OCI-LY7 (cell line): ENCODE measurements at regions not wholly inside any gene's neighbourhood (a gene's known extent, or its start where the extent isn't known, plus 50 kb on each side); places are given as distances from the start of the nearest gene placed in this dataset.

Experiments used
- BruUV-seq: library from RNA; stranded (reverse); fragments of 400-500 nt; replicated peaks from 2 replicates; lab custom pipeline; 2021; lab: Mats Ljungman, UMichigan
- CTCF ChIA-PET: fragments of 300-600 bp; sonication (Branson Sonifier 250); formaldehyde crosslinking; loops from one replicate; lab custom pipeline; 2022; ENCODE audit warnings: antibody characterized with exemption; ENCODE audit not compliant: unreplicated experiment; lab: Charles Lee
- POLR2A ChIA-PET: fragments of 300-600 bp; sonication (Branson Sonifier 250); formaldehyde crosslinking; loops from one replicate; lab custom pipeline; 2022; ENCODE audit warnings: antibody characterized with exemption; lab: Charles Lee
- DNase-seq: peaks from one replicate; pipeline ENCODE4 v3.0.0-alpha.2; 2015; ENCODE audit warnings: low spot score
- H2AFZ ChIP-seq: fragments of 200-600 bp; sonication (generic), shearing (Covaris generic); 2 replicates; pipeline ENCODE4 v1.6.1; 2014; ENCODE audit warnings: mild to moderate bottlenecking, antibody characterized with exemption, low read length, moderate library complexity
- H3K27ac ChIP-seq: fragments of 200-600 bp; sonication (generic); 2 replicates; pipeline ENCODE4 v1.5.1; 2014; ENCODE audit warnings: mixed run types, low read depth, mild to moderate bottlenecking, moderate library complexity, low read length, inconsistent platforms; ENCODE audit not compliant: poor library complexity, severe bottlenecking
- H3K36me3 ChIP-seq: fragments of 200-600 bp; sonication (generic); 2 replicates; pipeline ENCODE4 v1.6.1; 2014; ENCODE audit warnings: mild to moderate bottlenecking, antibody characterized with exemption, low read length, moderate library complexity, mixed read lengths; ENCODE audit not compliant: insufficient read depth
- H3K4me1 ChIP-seq: fragments of 200-600 bp; sonication (generic); 2 replicates; pipeline ENCODE4 v1.5.1; 2014; ENCODE audit warnings: mild to moderate bottlenecking, low read length; ENCODE audit not compliant: insufficient read depth, poor library complexity, severe bottlenecking
- H3K4me2 ChIP-seq: fragments of 200-600 bp; sonication (generic); 2 replicates; pipeline ENCODE4 v1.6.1; 2014; ENCODE audit warnings: mild to moderate bottlenecking, low read length
- H3K4me3 ChIP-seq: fragments of 200-600 bp; sonication (generic); 2 replicates; pipeline ENCODE4 v1.5.1; 2014; ENCODE audit warnings: mild to moderate bottlenecking, low read depth, low read length; ENCODE audit not compliant: poor library complexity, severe bottlenecking
- H3K79me2 ChIP-seq: fragments of 200-600 bp; sonication (generic); 2 replicates; pipeline ENCODE4 v1.6.1; 2016; ENCODE audit warnings: low read depth, mild to moderate bottlenecking, low read length, moderate library complexity, mixed read lengths; ENCODE audit not compliant: insufficient read depth
- H3K9me2 ChIP-seq: fragments of 200-600 bp; sonication (generic); 2 replicates; pipeline ENCODE4 v1.6.1; 2016; ENCODE audit warnings: mild to moderate bottlenecking, low read length, mixed read lengths; ENCODE audit not compliant: insufficient read depth
- H3K9me3 ChIP-seq: fragments of 200-600 bp; sonication (generic); 2 replicates; pipeline ENCODE4 v1.6.1; 2014; ENCODE audit warnings: mild to moderate bottlenecking, mixed run types, low read length, mixed read lengths
- H4K20me1 ChIP-seq: fragments of 200-600 bp; sonication (generic); 2 replicates; pipeline ENCODE4 v1.6.1; 2014; ENCODE audit warnings: mild to moderate bottlenecking, antibody characterized with exemption, low read length, moderate library complexity, mixed read lengths; ENCODE audit not compliant: insufficient read depth
- CTCF ChIP-seq: fragments of 200-600 bp; sonication (generic); conservative IDR thresholded peaks from 2 replicates; pipeline ENCODE4 v1.5.1; 2014; ENCODE audit warnings: mild to moderate bottlenecking, antibody characterized with exemption, low read length, moderate library complexity, mixed read lengths
- EZH2phosphoT487 ChIP-seq: fragments of 200-600 bp; sonication (generic); IDR thresholded peaks from 2 replicates; pipeline ENCODE4 v1.6.1; 2018; ENCODE audit warnings: low read depth, borderline replicate concordance, mild to moderate bottlenecking, mixed run types, antibody characterized with exemption, low read length, moderate library complexity, mixed read lengths
- intact Hi-C: fragments of 100-400 bp; cut with micrococcal nuclease; formaldehyde crosslinking; loops from one replicate; pipeline ENCODE4 v1.10.0; 2022; ENCODE audit not compliant: unreplicated experiment

- Histone ChIP-seq H3K36me3 (no peaks in the 10 kb centered on the region), H3K4me3 (no peak overlapping the region), H4K20me1 (no peaks in the 10 kb centered on the region), H2AFZ (no peak overlapping the region), H3K9me3 (no peaks in the 10 kb centered on the region), H3K9me2 (no peaks in the 10 kb centered on the region; the same call in 1 of the 2 replicates), H3K4me2 (no peak overlapping the region), H3K27ac (no peak overlapping the region), H3K4me1 (no peaks in the 10 kb centered on the region), H3K79me2 (no peaks in the 10 kb centered on the region)
- no peak for DNase-seq
- no TSS peak for BruUV-seq
- ChIA-PET CTCF (no interaction called here), POLR2A (no interaction called here)
- intact Hi-C loops = no loop called here
- TF ChIP-seq EZH2phosphoT487 = no peak
- no peak for TF ChIP-seq CTCF
These were observed 516.6 kb upstream of the POM121L12 start for GRCh38 chr7:52518869-52519268.

GRCh38 chr7:52512656-52513055, 522.8 kb upstream of the POM121L12 start:
- H3K9me3 ChIP-seq = no peaks in the 10 kb centered on the region
- no peak overlapping the region for H3K27ac ChIP-seq
- H4K20me1 ChIP-seq = no peaks in the 10 kb centered on the region
- no peak overlapping the region for H3K4me3 ChIP-seq
- POLR2A ChIA-PET = interaction anchor here (0.6 kb wide), 1 partner anchor 66 kb away, joined by 3 read pairs; no protein-coding TSS in a partner anchor
- no peak overlapping the region for H3K4me2 ChIP-seq
- no TSS peak for BruUV-seq
- TF ChIP-seq CTCF (no peak), EZH2phosphoT487 (no peak)
- intact Hi-C loops = no loop called here
- no peaks in the 10 kb centered on the region for H3K4me1 ChIP-seq
- CTCF ChIA-PET = no interaction called here
- no peaks in the 10 kb centered on the region for H3K79me2 ChIP-seq
- DNase-seq = no peak
- no peak overlapping the region for H2AFZ ChIP-seq
- H3K9me2 ChIP-seq = no peaks in the 10 kb centered on the region; the same call in 1 of the 2 replicates
- H3K36me3 ChIP-seq = no peaks in the 10 kb centered on the region

- BruUV-seq = no TSS peak
- CTCF ChIA-PET = no interaction called here
- H3K27ac ChIP-seq = no peak overlapping the region
- H3K4me2 ChIP-seq = peak overlapping the region; percentile 31; the same call in 1 of the 2 replicates
- H3K4me3 ChIP-seq = no peak overlapping the region
- intact Hi-C loops = no loop called here
- no peak for DNase-seq
- POLR2A ChIA-PET = interaction anchor here (0.7 kb wide), 1 partner anchor 285 kb away, joined by 3 read pairs; no protein-coding TSS in a partner anchor
- no peaks in the 10 kb centered on the region for H3K9me2 ChIP-seq
- H3K9me3 ChIP-seq = no peaks in the 10 kb centered on the region
- no peaks in the 10 kb centered on the region for H3K79me2 ChIP-seq
- no peak overlapping the region for H2AFZ ChIP-seq
- TF ChIP-seq EZH2phosphoT487 (no peak), CTCF (no peak)
- H3K4me1 ChIP-seq = no peaks in the 10 kb centered on the region
- H3K36me3 ChIP-seq = no peaks in the 10 kb centered on the region
- H4K20me1 ChIP-seq = no peaks in the 10 kb centered on the region
These were observed 527.7 kb upstream of the POM121L12 start for GRCh38 chr7:52507546-52508255.
